HTR-8/SVneo (cell line): ENCODE measurements at regions not wholly inside any gene's neighbourhood (a gene's known extent, or its start where the extent isn't known, plus 50 kb on each side); places are given as distances from the start of the nearest gene placed in this dataset.

Experiments used
- DNase-seq: peaks from one replicate; pipeline ENCODE4 v3.0.0; 2011; ENCODE audit warnings: low spot score, mixed read lengths; ENCODE audit not compliant: insufficient read length
- FAIRE-seq: peaks from 2 replicates; lab custom pipeline; 2011; peaks lifted over from hg19 to GRCh38; lab: Jason Lieb, UNC

DNA sequence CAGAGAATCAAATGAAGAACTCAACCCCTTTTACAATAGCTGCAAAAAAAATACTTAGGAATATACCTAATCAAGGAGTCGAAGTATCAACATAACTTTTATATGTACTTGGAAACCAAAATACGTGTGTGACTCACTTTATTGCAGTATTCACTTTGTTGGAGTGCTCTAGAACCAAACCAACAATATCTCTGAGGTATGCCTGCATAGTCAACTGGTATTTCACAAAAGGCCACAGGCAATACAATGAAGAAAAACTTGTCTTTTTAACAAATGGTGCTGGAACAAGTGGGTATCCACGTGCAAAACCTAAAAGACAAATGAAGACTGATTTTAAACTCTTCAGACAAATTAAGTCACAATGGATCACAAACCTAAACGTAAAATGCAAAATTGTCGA is 385.7 kb downstream of the TLE1 start:
- no peak for DNase-seq
- no peak for FAIRE-seq

DNA sequence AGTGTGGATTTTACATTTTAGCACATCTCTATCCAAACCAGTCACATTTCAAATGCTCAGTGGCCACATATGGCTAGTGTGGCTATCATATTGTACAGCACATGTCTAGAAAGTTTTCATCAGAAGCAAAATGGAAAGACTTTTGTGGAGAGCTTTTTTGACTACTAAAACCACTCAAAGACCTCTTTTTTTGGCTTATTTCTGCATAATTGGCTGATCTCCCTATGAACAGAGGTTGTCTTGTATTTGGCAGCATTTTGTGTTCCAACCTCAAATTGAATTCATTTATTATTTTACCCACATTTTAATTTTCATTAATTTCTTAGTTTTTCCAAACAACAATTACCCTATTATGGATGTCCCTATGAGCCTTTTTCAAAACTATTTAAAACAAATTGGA is 395.7 kb downstream of the TLE1 start:
- DNase-seq: no peak
- FAIRE-seq: no peak

DNA sequence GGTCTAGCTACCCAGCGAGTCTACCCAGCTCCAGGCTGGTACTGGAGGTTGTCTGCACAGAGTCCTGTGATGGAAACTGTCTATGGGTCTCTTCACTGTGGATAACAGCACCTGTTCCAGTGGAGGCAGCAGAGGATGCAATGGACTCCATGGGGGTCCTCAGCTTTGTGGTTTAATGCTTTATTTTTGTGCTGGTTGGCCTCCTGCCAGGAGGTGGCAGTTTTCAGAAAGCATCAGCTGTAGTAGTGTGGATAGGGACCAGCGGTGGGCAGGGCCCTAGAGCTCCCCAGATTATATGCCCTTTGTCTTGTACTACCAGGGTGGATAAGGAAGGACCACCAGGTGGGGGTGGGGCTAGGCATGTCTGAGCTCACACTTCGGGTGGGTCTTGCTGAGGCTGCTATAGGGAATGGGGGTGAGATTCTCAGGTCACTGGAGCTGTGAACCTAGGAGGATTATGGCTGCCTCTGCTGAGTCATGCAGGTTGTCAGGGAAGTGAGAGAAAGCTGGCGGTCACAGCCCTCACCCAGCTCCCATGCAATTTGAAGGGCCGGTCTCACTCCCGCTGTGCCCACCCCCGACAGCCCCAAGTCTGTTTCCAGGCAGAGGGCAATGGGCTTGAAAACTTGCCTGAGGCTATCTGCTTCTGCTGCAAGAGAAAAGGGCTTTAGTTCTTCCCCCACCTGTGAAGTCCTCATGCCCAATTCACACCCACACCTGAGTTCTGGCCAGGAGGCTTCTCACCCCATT is 397.1 kb downstream of the TLE1 start:
- FAIRE-seq (no peak), DNase-seq (no peak)

GRCh38 chr9:81289622-81290021 is 399.7 kb downstream of the TLE1 start:
- no peak for DNase-seq
- no peak for FAIRE-seq

DNA sequence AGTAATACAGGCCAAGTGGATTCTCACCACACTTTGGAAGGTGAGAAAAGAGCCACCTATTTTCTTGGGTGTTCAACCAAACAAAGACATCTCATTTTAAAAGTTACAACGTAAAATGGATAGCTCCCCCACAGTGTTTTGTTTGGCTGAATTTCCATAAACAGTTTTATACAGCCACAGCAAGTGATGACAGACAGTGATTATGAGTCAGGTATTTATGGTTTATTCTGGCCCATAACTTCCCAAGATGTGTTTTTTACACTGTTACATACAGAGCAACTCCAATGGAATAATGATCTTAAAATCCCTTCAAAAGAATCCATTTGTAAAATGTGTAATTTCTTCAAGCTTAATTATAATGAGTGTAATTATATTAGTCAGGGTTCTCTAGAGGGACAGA is 421.3 kb downstream of the TLE1 start:
- no peak for DNase-seq
- FAIRE-seq: no peak

DNA sequence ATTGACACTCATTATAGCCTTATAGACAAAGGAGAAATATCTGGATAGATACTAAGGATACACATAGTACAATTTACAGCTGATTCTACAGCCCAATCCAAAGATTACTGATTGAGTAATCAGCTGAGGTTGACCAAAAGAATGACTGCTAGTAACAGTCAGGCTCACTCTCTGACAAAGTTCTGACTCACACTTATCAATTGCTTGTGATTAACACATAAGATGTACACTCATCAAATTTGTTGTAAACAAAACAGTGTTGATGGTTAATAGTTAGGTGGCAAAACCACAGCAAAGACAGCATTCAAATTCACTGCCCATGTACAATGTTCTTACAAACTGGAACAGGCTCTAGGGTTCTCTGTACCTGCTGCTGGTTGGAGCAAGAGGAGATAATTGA is 422.7 kb downstream of the TLE1 start:
- FAIRE-seq: no peak
- DNase-seq: no peak

- FAIRE-seq (no peak), DNase-seq (no peak)
Measured at GRCh38 chr9:81266086-81266485, 423.3 kb downstream of the TLE1 start.

GRCh38 chr9:81264516-81264915 is 424.8 kb downstream of the TLE1 start:
- FAIRE-seq (no peak), DNase-seq (no peak)

GRCh38 chr9:81259896-81260295 is 429.5 kb downstream of the TLE1 start:
- FAIRE-seq: no peak
- no peak for DNase-seq

GRCh38 chr9:81256368-81256767 is 433.0 kb downstream of the TLE1 start:
- no peak for DNase-seq
- FAIRE-seq: no peak

DNA sequence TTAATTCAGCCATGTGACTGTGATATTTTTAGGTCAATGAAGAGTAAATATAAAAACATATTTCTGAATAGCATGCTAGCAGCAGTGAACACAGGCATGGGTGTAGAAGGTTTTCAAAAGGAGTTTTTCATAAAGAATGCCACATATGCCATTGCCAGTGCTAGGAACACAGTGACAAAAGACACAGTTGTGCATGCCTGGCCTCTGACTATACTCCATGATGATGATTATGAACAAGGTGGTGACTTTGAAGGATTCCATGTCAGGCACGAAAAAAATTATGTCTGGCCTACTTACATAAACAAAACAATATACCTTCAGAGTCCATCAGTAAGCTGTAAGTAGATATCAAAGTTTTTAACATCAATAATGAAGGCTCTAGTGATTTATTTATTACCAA is 438.7 kb downstream of the TLE1 start:
- no peak for DNase-seq
- no peak for FAIRE-seq

GRCh38 chr9:81250041-81250440 is 439.3 kb downstream of the TLE1 start:
- DNase-seq (no peak), FAIRE-seq (no peak)

DNA sequence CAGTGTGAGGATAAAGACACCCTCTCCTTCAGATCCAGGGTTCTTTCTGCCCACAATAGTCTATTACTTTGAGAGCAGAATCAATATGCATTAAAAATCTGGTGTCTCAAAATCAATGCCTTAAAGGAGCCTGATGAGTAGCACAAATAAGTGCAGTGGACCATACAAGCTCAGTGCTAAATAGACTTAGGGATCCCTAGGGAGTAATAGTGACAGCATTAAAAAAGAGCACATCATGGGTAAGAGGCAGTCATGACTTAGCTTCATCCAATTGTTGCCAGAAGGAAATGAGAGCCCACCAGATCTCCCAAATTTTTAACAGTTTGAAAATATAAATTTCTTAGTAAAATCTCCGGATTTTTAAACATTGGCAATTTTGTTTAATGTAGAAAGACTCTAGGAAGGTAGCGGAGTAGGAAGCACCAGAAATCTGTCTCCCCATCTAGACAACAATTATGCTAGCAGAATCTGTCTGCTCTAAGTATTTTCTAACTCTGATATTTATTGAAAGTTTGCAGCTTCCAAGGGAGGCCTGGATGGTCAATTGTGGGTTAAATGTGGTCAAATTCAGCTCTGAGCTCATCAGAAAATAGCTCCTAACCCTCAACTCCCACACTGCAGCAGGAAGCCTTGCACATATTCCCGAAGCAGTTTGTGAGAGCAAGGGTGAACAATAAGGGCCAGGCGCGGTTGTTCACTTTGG is 443.9 kb downstream of the TLE1 start:
- FAIRE-seq (no peak), DNase-seq (no peak)

DNA sequence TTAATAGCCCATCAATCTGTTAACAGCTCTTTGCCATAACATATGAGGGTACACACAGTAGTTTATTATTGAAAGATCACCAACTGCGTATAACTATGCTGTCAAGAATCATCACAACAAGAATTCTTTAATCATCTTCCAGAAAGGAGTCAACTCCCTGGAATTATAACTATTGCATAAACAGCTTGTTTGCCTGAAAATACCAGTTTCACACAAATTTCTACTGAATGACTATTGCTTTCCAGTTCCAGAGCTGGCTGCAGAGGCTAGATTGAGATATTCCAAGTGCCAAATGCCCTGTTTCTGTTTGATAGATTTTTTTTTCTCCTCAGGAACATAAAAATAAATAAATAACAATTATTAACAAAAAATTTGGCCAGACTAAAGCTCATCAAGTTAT is 444.7 kb downstream of the TLE1 start:
- no peak for FAIRE-seq
- no peak for DNase-seq

DNA sequence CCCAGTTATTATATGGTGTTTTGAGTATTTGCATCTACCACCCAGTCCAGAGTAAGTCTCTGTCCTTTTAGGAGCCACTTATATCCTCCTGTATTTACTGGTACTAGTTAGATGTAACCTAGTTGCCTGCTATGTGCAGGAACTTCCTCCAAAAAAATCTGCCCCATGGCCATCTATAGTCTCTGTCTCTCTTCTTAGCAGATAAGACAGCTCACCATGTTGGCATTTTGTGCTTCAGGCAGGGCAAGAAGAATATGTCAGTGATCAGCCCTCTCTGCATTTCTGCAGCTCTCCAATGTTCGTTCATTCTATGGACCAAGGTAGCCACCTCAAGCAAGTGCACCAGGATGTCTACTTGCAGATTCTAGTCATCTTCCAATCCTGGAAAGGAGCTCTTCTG is 446.5 kb downstream of the TLE1 start:
- no peak for FAIRE-seq

DNA sequence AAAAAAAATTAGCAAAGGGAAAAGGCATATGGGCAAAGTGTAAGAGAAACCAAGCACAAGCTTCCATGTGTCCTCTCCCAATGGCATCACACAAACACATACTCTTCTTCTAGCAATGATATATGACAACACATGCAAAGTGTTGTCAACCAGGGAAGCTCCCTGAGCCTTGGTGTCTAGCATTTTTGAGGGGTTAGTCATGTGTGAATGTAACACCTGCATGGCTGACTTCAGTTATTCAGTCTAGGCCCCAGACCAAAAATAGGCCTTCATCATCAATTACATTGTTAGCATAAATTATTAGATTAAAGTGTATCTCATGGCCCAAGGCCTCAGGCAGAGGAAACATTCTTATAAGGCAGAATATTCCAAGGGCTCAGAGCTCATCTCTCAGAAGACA is 450.0 kb downstream of the TLE1 start:
- DNase-seq (no peak), FAIRE-seq (no peak)

More for the DNA sequence above, 446.5 kb downstream of the TLE1 start:
- DNase-seq: no peak

DNA sequence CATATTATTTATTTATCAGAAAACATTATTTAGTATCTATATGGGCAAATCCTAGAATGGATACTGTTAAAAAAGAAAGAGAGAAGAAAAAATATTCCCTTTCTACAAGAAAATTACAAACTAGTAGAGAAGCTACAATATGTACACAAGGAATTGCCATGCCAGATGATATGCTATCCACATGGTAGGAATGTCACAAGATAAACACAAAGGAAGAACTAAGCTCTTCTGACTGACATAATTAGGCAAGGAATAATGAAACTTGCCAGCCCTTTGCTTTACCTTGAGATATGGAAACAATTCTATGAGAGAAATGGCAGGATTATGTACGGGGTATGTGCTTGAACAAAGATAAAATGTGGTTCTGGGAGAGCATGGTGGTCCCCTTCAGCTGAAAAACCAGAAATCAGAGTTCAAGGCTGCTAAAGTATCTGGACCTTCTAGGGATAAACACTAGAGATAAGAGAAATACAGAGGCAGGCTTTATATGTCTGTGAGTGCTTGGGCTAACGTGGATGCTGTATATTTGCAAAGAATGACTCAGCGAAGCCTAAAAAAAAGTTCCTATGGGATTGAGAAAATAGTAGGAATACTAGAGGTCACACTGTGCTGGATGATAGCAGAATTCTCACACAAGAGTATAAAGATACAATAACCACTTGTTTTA is 451.6 kb downstream of the TLE1 start:
- FAIRE-seq: no peak
- DNase-seq: no peak

- no peak for FAIRE-seq
- no peak for DNase-seq
Measured at GRCh38 chr9:81234924-81235610, 454.3 kb downstream of the TLE1 start.

- FAIRE-seq (no peak), DNase-seq (no peak)
Measured at GRCh38 chr9:81231011-81231410, 458.3 kb downstream of the TLE1 start.

DNA sequence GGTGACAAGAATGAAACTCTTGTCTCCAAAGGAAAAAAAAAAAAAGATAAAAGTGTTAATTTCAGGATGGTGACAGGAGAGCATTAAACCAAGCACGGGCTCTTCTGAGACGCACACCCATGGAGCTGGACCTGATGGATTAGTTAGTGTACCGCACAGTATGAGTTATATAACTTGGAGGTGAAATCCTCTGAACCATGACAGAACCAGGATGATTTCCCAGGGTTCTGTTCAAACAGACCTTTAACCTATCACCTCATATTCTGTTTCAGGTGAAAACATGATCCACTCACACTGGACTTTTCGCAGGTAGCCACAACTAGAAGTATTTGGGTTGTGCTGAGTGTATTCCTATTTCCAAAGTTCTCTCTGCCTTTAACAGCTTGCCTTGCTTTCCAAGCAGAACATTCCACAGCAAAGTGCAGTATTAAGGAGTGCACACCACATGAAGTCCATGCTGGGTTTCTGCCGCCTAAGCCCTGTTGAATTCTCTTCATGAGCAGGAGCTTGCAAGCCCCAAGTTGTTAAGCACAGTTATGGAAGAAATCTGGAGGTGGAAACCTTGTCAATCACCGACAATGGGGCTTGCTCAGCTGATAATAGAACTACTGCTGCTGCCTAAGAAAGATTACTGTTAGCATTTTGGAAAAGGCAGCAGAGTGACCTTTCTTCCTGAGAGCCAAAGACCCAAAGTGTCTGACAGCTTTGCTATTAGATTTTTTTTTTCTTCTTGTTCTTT is 461.7 kb downstream of the TLE1 start:
- DNase-seq (no peak), FAIRE-seq (no peak)
